SH-SY5Y (cell line): ENCODE measurements at regions not wholly inside any gene's neighbourhood (a gene's known extent, or its start where the extent isn't known, plus 50 kb on each side); places are given as distances from the start of the nearest gene placed in this dataset.

Source experiments
- GATA2 ChIP-seq: IDR thresholded peaks from 2 replicates; pipeline ENCODE4 v1.6.1; 2011; ENCODE audit warnings: mild to moderate bottlenecking, low read depth, low read length
- GATA3 ChIP-seq: IDR thresholded peaks from 2 replicates; pipeline ENCODE4 v1.6.1; 2011; ENCODE audit warnings: low read depth, mild to moderate bottlenecking, low read length, moderate library complexity

GRCh38 chr2:217090024-217090473 lies 230.2 kb upstream of the TNP1 start:
- no peak for TF ChIP-seq GATA2
- no peak for TF ChIP-seq GATA3
